IMR-90 (cell line): ENCODE measurements at regions not wholly inside any gene's neighbourhood (a gene's known extent, or its start where the extent isn't known, plus 50 kb on each side); places are given as distances from the start of the nearest gene placed in this dataset.

Experiments used
- ATAC-seq: fragments of 200-7000 bp; cut with Tn5 transposase; 2 replicates; pipeline ENCODE4 v1.9.1; 2020; ENCODE audit warnings: low read depth, mild to moderate bottlenecking, moderate library complexity
- BruUV-seq: library from RNA; stranded (reverse); fragments of 400-500 nt; replicated peaks from 2 replicates; lab custom pipeline; 2021; lab: Mats Ljungman, UMichigan
- CTCF ChIA-PET: fragments of 300-600 bp; formaldehyde crosslinking; extraction: SDS; loops from one replicate; lab custom pipeline; 2021; ENCODE audit warnings: antibody characterized with exemption; lab: Yijun Ruan, JAX
- POLR2A ChIA-PET: fragments of 300-600 bp; sonication (Branson Sonifier 250); formaldehyde crosslinking; loops from one replicate; lab custom pipeline; 2022; ENCODE audit warnings: antibody characterized with exemption; ENCODE audit not compliant: unreplicated experiment; lab: Charles Lee
- DNase-seq: peaks from one replicate; pipeline ENCODE4 v3.0.0; 2013
- H2AFZ ChIP-seq: replicated peaks from 2 replicates; pipeline ENCODE3; 2013; ENCODE audit warnings: low read length, mild to moderate bottlenecking; ENCODE audit not compliant: poor library complexity
- H2AK5ac ChIP-seq: 2 replicates; pipeline ENCODE4 v1.6.1; 2013; ENCODE audit warnings: low read depth, low read length, inconsistent platforms
- H2AK9ac ChIP-seq: replicated peaks from 2 replicates; pipeline ENCODE3; 2013; ENCODE audit warnings: mild to moderate bottlenecking, low read depth, low read length, moderate library complexity; ENCODE audit not compliant: poor library complexity
- H2BK120ac ChIP-seq: 2 replicates; pipeline ENCODE4 v1.6.1; 2013; ENCODE audit warnings: low read depth, low read length, inconsistent platforms
- H2BK15ac ChIP-seq: 3 replicates; pipeline ENCODE4 v1.6.1; 2013; ENCODE audit warnings: low read depth, low read length, inconsistent platforms
- H2BK20ac ChIP-seq: 2 replicates; pipeline ENCODE4 v1.6.1; 2013; ENCODE audit warnings: low read depth, mild to moderate bottlenecking, inconsistent platforms, low read length, moderate library complexity
- H2BK5ac ChIP-seq: 2 replicates; pipeline ENCODE4 v1.6.1; 2013; ENCODE audit warnings: mild to moderate bottlenecking, low read depth, low read length, inconsistent platforms; ENCODE audit not compliant: poor library complexity, severe bottlenecking
- H3K14ac ChIP-seq: replicated peaks from 2 replicates; pipeline ENCODE4 v1.6.1; 2013; ENCODE audit warnings: low read depth, low read length, inconsistent platforms
- H3K18ac ChIP-seq: 2 replicates; pipeline ENCODE4 v1.6.1; 2013; ENCODE audit warnings: low read depth, low read length, control low read depth
- H3K23ac ChIP-seq: 2 replicates; pipeline ENCODE4 v1.6.1; 2013; ENCODE audit warnings: low read depth, low read length, inconsistent platforms
- H3K27ac ChIP-seq: 2 replicates; pipeline ENCODE4 v1.5.1; 2013; ENCODE audit warnings: mild to moderate bottlenecking, control low read depth, low read length; ENCODE audit not compliant: insufficient read depth
- H3K27me3 ChIP-seq: 2 replicates; pipeline ENCODE4 v1.6.1; 2013; ENCODE audit warnings: low read length; ENCODE audit not compliant: control insufficient read depth, insufficient read depth
- H3K36me3 ChIP-seq: 2 replicates; pipeline ENCODE4 v1.6.1; 2013; ENCODE audit warnings: low read length, mixed read lengths; ENCODE audit not compliant: control insufficient read depth, insufficient read depth
- H3K4ac ChIP-seq: 2 replicates; pipeline ENCODE4 v1.6.1; 2013; ENCODE audit warnings: low read depth, low read length, inconsistent platforms
- H3K4me1 ChIP-seq: 2 replicates; pipeline ENCODE4 v1.6.1; 2013; ENCODE audit warnings: low read length, mixed read lengths; ENCODE audit not compliant: control insufficient read depth, insufficient read depth
- H3K4me2 ChIP-seq: 2 replicates; pipeline ENCODE4 v1.6.1; 2013; ENCODE audit warnings: low read depth, mild to moderate bottlenecking, control low read depth, low read length, moderate library complexity
- H3K4me3 ChIP-seq: 2 replicates; pipeline ENCODE4 v1.5.1; 2013; ENCODE audit warnings: low read depth, mild to moderate bottlenecking, control low read depth, low read length, moderate library complexity; ENCODE audit not compliant: insufficient read depth
- H3K56ac ChIP-seq: 2 replicates; pipeline ENCODE4 v1.6.1; 2013; ENCODE audit warnings: low read length, inconsistent platforms; ENCODE audit not compliant: insufficient read depth; ENCODE audit errors: extremely low read depth
- H3K79me1 ChIP-seq, 2 experiments: 2 replicates each; pipeline ENCODE4 v1.6.1; 2013; ENCODE audit warnings: low read length in 2 of 2, inconsistent platforms in 1 of 2, low read depth in 1 of 2
- H3K9ac ChIP-seq: 2 replicates; pipeline ENCODE4 v1.6.1; 2013; ENCODE audit warnings: low read depth, low read length, control low read depth
- H3K9me1 ChIP-seq: 2 replicates; pipeline ENCODE4 v1.6.1; 2013; ENCODE audit warnings: low read length, inconsistent platforms; ENCODE audit not compliant: insufficient read depth
- H3K9me3 ChIP-seq: 2 replicates; pipeline ENCODE4 v1.6.1; 2013; ENCODE audit warnings: low read length; ENCODE audit not compliant: control insufficient read depth, insufficient read depth
- H4K20me1 ChIP-seq: 2 replicates; pipeline ENCODE4 v1.6.1; 2013; ENCODE audit warnings: low read length, inconsistent platforms; ENCODE audit not compliant: insufficient read depth
- H4K5ac ChIP-seq: 2 replicates; pipeline ENCODE4 v1.6.1; 2013; ENCODE audit warnings: mild to moderate bottlenecking, low read depth, low read length, control low read depth
- H4K8ac ChIP-seq, 2 experiments: 2 replicates each; pipeline ENCODE4 v1.6.1; 2013; ENCODE audit warnings: low read depth in 2 of 2, low read length in 2 of 2, control low read depth in 1 of 2, inconsistent platforms in 1 of 2
- H4K91ac ChIP-seq: 2 replicates; pipeline ENCODE4 v1.6.1; 2013; ENCODE audit warnings: low read depth, low read length, inconsistent platforms; ENCODE audit not compliant: insufficient read depth
- BHLHE40 ChIP-seq: fragments of 150-350 bp; IDR thresholded peaks from 2 replicates; pipeline ENCODE4 v1.6.1; 2016; ENCODE audit warnings: mild to moderate bottlenecking, low read depth, low read length
- CEBPB ChIP-seq: IDR thresholded peaks from 2 replicates; pipeline ENCODE4 v1.6.1; 2012; ENCODE audit warnings: low read depth, low read length, improper control_type of control experiment
- POLR2A ChIP-seq: IDR thresholded peaks from 2 replicates; pipeline ENCODE4 v1.6.1; 2012; ENCODE audit warnings: mild to moderate bottlenecking, low read depth, low read length
- RCOR1 ChIP-seq: IDR thresholded peaks from 2 replicates; pipeline ENCODE4 v1.6.1; 2012; ENCODE audit warnings: mild to moderate bottlenecking, low read length, improper control_type of control experiment; ENCODE audit not compliant: insufficient replicate concordance
- WGBS, 2 experiments: methylation state at CpG; one replicate each; pipeline versions ENCODE4 v1.1.5 to v1.1.7; 2013; ENCODE audit warnings: missing lambda C conversion rate in 2 of 2; ENCODE audit not compliant: insufficient read length in 1 of 2; ENCODE audit errors: extremely low coverage in 2 of 2; 5-methylcytosine and 5-hydroxymethylcytosine counted together
- dilution Hi-C: fragments of 300-500 bp; cut with HindIII; formaldehyde crosslinking; loops from one replicate; pipeline ENCODE4 v1.14.3; 2018; ENCODE audit warnings: low sequenced_read_pairs; ENCODE audit not compliant: unreplicated experiment
- in situ Hi-C: fragments of 300-500 bp; cut with MboI; formaldehyde crosslinking; loops from 3 replicates; pipeline ENCODE4 v1.14.3; 2019; ENCODE audit warnings: low sequenced_read_pairs, inconsistent platforms, mixed read lengths
- intact Hi-C: fragments of 100-400 bp; cut with micrococcal nuclease; formaldehyde crosslinking; loops from 2 replicates; pipeline ENCODE4 v1.10.0; 2022
- TF ChIP-seq, protein P1 (sequence below): fragments of 150-350 bp; IDR thresholded peaks from 2 replicates; pipeline ENCODE4 v1.6.1; 2016; ENCODE audit warnings: low read depth, mild to moderate bottlenecking, low read length, moderate library complexity, borderline replicate concordance

DNA sequence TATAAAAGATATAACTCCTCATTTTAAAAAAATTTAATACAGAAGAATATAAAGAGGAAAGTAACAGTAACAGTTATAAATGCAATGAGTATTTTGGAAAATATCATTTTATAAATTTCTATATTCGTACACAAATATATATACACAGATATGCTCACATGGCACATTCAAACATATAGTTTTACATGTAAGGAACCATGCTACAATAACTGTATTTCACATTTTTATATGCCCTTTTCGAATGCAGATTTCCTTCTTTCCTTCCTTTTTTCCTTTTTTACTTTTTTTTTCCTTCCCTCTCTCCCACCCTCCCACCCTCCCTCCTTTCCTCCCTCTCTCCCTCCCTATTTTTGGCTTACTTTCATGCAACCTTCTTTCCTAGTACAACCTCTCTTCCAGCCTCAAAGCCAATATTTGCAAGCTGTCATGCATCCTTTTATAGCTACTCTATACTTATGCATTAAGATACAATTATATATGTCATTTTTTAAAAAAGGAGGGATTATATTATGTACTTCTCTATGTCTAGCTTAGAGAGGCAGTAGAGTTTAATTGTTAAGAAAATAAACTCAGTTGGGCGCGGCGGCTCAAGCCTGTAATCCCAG is 830.5 kb downstream of the IGSF11 start:
- H2BK120ac ChIP-seq, result no peak overlapping the region
- H3K9ac ChIP-seq, result no peak overlapping the region
- H2AK5ac ChIP-seq, result no peak overlapping the region
- H3K4ac ChIP-seq, result no peak overlapping the region
- TF ChIP-seq CEBPB (no peak), POLR2A (no peak), RCOR1 (no peak), BHLHE40 (no peak)
- TF ChIP-seq, protein P1, sequence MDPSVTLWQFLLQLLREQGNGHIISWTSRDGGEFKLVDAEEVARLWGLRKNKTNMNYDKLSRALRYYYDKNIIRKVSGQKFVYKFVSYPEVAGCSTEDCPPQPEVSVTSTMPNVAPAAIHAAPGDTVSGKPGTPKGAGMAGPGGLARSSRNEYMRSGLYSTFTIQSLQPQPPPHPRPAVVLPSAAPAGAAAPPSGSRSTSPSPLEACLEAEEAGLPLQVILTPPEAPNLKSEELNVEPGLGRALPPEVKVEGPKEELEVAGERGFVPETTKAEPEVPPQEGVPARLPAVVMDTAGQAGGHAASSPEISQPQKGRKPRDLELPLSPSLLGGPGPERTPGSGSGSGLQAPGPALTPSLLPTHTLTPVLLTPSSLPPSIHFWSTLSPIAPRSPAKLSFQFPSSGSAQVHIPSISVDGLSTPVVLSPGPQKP, result no peak
- CTCF ChIA-PET, result no interaction called here
- H3K9me1 ChIP-seq, result no peaks in the 10 kb centered on the region
- intact Hi-C loops, result no loop called here
- H2BK15ac ChIP-seq, result no peak overlapping the region
- H3K27ac ChIP-seq, result no peak overlapping the region
- no peaks in the 10 kb centered on the region for H3K79me1 ChIP-seq
- H4K91ac ChIP-seq, result no peak overlapping the region
- H3K36me3 ChIP-seq, result no peaks in the 10 kb centered on the region
- no peak overlapping the region for H3K4me2 ChIP-seq
- no peak overlapping the region for H2BK20ac ChIP-seq
- H3K9me3 ChIP-seq, result no peaks in the 10 kb centered on the region
- no peak overlapping the region for H3K18ac ChIP-seq
- no peak overlapping the region for H3K4me3 ChIP-seq
- no peaks in the 10 kb centered on the region for H3K4me1 ChIP-seq
- H2BK5ac ChIP-seq, result no peak overlapping the region
- BruUV-seq, result no TSS peak
- no peak overlapping the region for H2AFZ ChIP-seq
- ATAC-seq (no peak), DNase-seq (no peak)
- no peak overlapping the region for H3K56ac ChIP-seq
- no peak overlapping the region for H3K23ac ChIP-seq
- H3K14ac ChIP-seq, result no peak overlapping the region
- no peak overlapping the region for H2AK9ac ChIP-seq
- H4K20me1 ChIP-seq, result no peaks in the 10 kb centered on the region
- in situ Hi-C loops, result no loop called here
- 83% methylated on average over 4 of the region's 5 CpGs; no CpG with 5 or more reads in 1 of the 2 experiments for WGBS, 2 experiments
- no peak overlapping the region for H4K5ac ChIP-seq
- no peak overlapping the region for H4K8ac ChIP-seq
- no peaks in the 10 kb centered on the region for H3K27me3 ChIP-seq
- POLR2A ChIA-PET, result no interaction called here
- dilution Hi-C loops, result no loop called here
